ENCODE measurements at regions not wholly inside any gene's neighbourhood (a gene's known extent, or its start where the extent isn't known, plus 50 kb on each side); places are given as distances from the start of the nearest gene placed in this dataset.

DNA sequence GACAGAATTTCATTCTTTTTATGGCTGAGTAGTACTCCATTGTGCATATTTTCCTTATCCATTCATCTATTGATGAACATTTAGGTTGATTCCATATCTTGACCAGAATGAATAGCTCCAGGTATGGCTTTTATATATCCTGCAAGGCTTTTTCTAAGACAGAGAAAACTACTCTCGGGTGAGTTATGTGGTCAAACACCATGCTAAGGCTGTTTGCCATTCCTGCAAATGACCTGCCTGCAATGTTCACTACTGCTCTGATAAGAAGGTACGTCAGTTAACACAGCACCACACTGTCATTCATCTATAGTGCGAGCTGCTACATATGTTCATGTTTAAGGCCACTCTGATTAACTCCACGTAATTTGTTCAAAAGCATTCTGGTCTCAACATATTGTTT, 256.8 kb upstream of the RGMB start:
- TF ChIP-seq, protein P1, sequence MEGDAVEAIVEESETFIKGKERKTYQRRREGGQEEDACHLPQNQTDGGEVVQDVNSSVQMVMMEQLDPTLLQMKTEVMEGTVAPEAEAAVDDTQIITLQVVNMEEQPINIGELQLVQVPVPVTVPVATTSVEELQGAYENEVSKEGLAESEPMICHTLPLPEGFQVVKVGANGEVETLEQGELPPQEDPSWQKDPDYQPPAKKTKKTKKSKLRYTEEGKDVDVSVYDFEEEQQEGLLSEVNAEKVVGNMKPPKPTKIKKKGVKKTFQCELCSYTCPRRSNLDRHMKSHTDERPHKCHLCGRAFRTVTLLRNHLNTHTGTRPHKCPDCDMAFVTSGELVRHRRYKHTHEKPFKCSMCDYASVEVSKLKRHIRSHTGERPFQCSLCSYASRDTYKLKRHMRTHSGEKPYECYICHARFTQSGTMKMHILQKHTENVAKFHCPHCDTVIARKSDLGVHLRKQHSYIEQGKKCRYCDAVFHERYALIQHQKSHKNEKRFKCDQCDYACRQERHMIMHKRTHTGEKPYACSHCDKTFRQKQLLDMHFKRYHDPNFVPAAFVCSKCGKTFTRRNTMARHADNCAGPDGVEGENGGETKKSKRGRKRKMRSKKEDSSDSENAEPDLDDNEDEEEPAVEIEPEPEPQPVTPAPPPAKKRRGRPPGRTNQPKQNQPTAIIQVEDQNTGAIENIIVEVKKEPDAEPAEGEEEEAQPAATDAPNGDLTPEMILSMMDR (IDR thresholded peaks at IDR 0.05): no peak

DNA sequence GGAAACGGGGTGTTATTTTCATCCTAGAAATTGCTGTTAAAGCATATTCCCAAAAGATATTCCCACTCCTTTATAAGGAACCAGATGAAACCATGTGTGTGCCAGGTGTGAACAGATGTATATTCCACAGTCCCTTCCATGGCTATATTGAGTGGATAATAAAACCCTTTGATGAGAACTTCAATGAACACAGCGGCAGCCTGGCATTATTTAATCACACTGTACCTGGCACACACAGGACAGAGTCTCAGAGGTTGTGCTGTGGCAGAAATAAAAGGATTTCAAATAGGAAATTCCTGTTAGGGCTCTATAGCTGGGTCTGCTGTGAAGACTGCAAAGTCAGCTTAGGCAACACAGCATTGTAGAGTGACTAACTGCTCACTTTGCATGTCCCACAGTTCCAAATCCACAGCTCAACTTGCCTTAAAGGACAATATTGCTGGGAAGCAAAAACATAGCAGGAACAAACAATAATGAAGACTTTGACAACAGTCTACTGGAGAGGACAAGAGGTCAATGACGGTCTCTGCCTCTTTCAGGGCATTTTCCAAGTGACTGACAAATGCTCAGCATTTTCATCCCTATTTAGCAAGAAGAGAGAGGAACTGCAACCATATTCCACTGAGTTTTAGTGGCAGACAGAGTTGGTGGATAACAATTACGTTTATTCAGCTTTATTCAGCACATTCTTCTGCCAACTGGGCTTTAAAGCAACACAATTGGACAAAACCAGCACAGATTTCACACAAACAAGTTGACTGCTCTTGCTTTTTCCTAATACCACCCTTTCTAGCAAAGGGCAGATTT, 255.7 kb upstream of the RGMB start:
- TF ChIP-seq, protein P1 (IDR thresholded peaks at IDR 0.05): no peak

DNA sequence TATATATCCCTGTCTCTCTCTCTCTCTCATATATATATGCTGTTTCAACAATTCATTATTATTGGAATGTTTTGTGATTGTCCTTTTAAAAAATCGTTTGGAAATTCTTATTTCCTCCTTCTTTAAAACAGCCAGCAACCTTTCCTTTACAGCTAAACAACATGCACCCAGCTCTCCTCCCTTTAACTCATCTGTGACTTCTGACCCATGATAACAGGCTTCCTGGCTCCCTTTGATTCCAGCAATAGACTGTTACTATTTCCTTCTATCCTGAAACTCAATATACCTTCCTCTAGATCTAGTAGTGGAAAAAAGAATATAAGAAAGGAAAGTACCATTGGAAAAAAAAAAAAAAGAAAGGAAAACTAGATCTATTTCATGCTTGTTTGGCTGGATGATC, 254.7 kb upstream of the RGMB start:
- TF ChIP-seq, protein P1 (IDR thresholded peaks at IDR 0.05): no peak

DNA sequence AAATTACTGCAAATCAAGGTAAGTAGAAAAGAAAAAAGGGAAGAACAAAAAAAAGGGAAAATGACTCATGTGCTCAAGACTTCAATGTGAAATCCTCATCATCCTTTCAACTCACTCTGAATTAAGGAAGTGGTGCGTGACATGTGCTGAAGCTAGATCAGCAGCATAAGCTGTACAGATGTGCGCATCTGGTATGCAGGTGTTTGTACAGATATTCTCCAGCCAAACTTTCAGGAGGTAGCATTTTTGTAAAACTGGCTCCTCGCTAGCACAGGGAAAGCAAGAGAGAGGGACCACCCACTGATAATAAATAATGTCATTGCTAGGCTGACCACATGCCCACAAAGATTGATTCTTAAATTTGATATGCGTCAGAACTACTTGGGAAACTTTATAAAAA, 253.9 kb upstream of the RGMB start:
- TF ChIP-seq, protein P1 (IDR thresholded peaks at IDR 0.05): no peak

DNA sequence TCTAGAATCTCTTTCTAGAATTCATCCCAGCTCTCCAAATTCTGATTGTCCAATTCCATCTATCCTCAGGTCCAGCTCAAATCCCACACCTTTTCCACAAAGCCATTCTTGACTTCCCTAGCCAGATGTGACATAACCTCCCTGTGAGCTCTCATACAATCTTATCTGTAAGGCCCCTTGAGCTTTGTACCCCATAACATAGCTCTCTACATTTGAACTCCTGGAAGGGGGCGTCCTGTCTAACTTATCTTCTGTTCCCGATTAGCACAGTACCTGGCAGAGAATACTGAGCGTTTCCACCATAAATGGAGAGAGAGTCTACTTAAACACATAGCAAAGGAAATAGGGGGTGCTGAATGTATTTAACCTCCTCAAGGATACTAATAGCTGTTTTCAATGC, 251.6 kb upstream of the RGMB start:
- TF ChIP-seq, protein P1 (IDR thresholded peaks at IDR 0.05): no peak

DNA sequence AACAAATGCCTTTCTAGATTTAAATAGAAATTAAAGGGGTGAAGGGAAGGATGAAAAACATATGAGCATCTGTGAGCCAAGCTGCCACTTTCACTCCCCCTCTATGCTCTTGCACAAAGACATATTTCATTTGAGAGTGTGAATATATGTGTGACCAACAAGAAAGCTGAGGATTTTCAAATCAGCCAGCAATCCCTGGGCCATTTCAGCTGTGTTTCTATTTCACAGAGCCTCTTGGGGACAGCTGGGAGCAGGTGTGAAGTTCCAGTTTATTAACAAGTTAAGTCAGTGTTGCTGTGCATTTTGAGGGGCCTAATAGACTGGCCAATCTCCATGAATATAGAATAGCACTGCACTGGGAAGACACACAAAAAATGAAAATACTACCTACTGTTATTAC, 248.7 kb upstream of the RGMB start:
- TF ChIP-seq, protein P1 (IDR thresholded peaks at IDR 0.05): no peak

DNA sequence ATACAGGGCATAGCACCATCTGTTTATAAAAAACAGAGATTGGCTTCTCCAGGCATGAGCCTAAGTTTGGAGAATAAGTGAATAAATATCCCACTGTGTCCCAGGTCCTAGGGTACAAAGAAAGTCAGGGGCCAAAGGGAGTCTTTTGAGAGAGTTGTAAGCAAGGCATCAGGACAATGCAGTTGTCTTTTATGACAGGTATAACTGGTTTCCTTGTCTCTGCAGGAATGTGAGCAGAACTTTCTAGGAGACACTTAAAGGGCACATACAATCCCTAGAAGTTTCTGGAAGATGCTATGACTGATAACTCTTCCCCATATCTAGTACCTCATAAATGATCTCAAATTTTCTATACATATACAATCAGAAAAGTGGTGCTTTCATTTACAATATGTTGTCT, 245.6 kb upstream of the RGMB start:
- TF ChIP-seq, protein P1 (IDR thresholded peaks at IDR 0.05): no peak

DNA sequence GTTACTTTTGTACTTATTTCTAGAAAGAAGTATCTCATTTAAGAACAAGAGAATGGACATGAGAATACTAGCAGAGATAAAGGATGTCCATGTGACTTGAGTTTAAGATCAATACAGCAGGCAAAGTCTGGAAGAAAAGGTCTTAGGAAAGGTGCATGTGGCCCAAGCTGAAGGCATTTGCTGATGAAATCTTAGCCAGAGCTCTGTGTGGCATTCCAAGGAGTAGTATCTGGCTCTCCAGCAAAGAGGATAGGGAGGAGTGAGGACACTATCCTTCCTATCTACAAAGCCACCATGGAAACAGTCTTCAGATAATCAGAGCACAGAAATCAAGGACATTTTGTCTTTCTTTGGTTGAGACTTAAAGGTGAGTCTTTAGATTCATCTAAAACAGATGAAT, 244.1 kb upstream of the RGMB start:
- TF ChIP-seq, protein P1 (IDR thresholded peaks at IDR 0.05): no peak
